Daoy (cell line): ENCODE measurements at regions not wholly inside any gene's neighbourhood (a gene's known extent, or its start where the extent isn't known, plus 50 kb on each side); places are given as distances from the start of the nearest gene placed in this dataset.

ENCODE experiments used
- DNase-seq: peaks from one replicate; pipeline ENCODE4 v3.0.0-alpha.2; 2015; ENCODE audit warnings: low read depth

GRCh38 chr2:181836583-181836982 is 54.9 kb upstream of the ITPRID2 start:
- DNase-seq: no peak

- no peak for DNase-seq
Measured at GRCh38 chr2:181837563-181837962, 54.0 kb upstream of the ITPRID2 start.

- no peak for DNase-seq
Measured at GRCh38 chr2:181839811-181840210, 51.7 kb upstream of the ITPRID2 start.

GRCh38 chr2:181841079-181841478 is 50.5 kb upstream of the ITPRID2 start:
- DNase-seq: no peak
